MM.1S (cell line): ENCODE measurements at regions not wholly inside any gene's neighbourhood (a gene's known extent, or its start where the extent isn't known, plus 50 kb on each side); places are given as distances from the start of the nearest gene placed in this dataset.

ENCODE experiments used
- EZH2 ChIP-seq: fragments of 300-600 bp; sonication (generic); optimal IDR thresholded peaks from 2 replicates; pipeline ENCODE3; 2017; ENCODE audit warnings: low read depth, mild to moderate bottlenecking, antibody characterized with exemption, low read length, mixed read lengths
- TF ChIP-seq, protein P1 (sequence below): fragments of 300-600 bp; sonication (generic); IDR thresholded peaks from 2 replicates; pipeline ENCODE4 v1.5.1; 2016; ENCODE audit warnings: antibody characterized with exemption, low read length, mixed read lengths

GRCh38 chr3:110957247-110958025 is 114.2 kb upstream of the NECTIN3 start:
- TF ChIP-seq, protein P1, sequence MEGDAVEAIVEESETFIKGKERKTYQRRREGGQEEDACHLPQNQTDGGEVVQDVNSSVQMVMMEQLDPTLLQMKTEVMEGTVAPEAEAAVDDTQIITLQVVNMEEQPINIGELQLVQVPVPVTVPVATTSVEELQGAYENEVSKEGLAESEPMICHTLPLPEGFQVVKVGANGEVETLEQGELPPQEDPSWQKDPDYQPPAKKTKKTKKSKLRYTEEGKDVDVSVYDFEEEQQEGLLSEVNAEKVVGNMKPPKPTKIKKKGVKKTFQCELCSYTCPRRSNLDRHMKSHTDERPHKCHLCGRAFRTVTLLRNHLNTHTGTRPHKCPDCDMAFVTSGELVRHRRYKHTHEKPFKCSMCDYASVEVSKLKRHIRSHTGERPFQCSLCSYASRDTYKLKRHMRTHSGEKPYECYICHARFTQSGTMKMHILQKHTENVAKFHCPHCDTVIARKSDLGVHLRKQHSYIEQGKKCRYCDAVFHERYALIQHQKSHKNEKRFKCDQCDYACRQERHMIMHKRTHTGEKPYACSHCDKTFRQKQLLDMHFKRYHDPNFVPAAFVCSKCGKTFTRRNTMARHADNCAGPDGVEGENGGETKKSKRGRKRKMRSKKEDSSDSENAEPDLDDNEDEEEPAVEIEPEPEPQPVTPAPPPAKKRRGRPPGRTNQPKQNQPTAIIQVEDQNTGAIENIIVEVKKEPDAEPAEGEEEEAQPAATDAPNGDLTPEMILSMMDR = no peak
- TF ChIP-seq EZH2 = no peak
